ENCODE measurements at regions not wholly inside any gene's neighbourhood (a gene's known extent, or its start where the extent isn't known, plus 50 kb on each side); places are given as distances from the start of the nearest gene placed in this dataset.

DNA sequence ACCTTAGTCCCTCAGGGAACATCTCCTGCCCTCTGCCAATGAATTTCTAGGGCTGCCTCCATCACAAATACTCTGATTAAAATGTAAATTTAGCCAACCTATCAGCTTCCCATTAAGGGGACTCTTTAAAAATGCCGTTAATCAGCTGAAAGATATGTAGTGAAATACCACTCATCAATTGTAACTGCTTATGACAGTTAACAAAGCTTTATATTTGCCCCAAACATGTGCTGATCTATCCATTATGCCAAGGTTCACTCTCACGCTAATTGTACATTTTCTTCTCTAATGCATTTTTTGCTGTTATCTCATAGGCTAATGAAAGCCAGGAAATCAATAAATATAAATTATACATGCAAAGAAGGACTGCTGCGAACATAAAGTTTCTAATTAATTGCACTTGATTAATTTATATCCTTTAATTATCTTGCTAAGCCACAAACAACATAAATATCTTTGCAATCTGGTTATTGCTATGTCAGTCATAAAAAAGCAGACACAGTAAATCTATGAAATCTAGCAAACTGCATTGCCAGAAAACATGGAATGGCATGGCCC is 601.4 kb upstream of the SALL1 start:
- TF ChIP-seq, protein P1, sequence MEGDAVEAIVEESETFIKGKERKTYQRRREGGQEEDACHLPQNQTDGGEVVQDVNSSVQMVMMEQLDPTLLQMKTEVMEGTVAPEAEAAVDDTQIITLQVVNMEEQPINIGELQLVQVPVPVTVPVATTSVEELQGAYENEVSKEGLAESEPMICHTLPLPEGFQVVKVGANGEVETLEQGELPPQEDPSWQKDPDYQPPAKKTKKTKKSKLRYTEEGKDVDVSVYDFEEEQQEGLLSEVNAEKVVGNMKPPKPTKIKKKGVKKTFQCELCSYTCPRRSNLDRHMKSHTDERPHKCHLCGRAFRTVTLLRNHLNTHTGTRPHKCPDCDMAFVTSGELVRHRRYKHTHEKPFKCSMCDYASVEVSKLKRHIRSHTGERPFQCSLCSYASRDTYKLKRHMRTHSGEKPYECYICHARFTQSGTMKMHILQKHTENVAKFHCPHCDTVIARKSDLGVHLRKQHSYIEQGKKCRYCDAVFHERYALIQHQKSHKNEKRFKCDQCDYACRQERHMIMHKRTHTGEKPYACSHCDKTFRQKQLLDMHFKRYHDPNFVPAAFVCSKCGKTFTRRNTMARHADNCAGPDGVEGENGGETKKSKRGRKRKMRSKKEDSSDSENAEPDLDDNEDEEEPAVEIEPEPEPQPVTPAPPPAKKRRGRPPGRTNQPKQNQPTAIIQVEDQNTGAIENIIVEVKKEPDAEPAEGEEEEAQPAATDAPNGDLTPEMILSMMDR (IDR thresholded peaks at IDR 0.05): no peak
- no peak for TF ChIP-seq POLR2A (IDR thresholded peaks at IDR 0.05)

Measured in transverse colon (tissue), 3 donors.